ENCODE measurements at regions not wholly inside any gene's neighbourhood (a gene's known extent, or its start where the extent isn't known, plus 50 kb on each side); places are given as distances from the start of the nearest gene placed in this dataset.

- DNase-seq = no peak
- TF ChIP-seq POLR2A (IDR thresholded peaks at IDR 0.05) (no peak), CTCF (IDR thresholded peaks at IDR 0.05) (no peak)
- Histone ChIP-seq H3K36me3 (no peaks in the 10 kb centered on the region), H3K4me3 (no peak overlapping the region), H3K4me1 (no peaks in the 10 kb centered on the region), H3K9me3 (no peaks in the 10 kb centered on the region), H3K27me3 (no peaks in the 10 kb centered on the region), H3K27ac (no peak overlapping the region)
Measured at GRCh38 chr18:75582940-75583339, 155.4 kb upstream of the SMIM21 start.

- DNase-seq = no peak
- Histone ChIP-seq H3K27ac (no peak overlapping the region), H3K9me3 (no peaks in the 10 kb centered on the region), H3K36me3 (no peaks in the 10 kb centered on the region), H3K4me1 (no peaks in the 10 kb centered on the region), H3K27me3 (no peaks in the 10 kb centered on the region), H3K4me3 (no peak overlapping the region)
- TF ChIP-seq CTCF (IDR thresholded peaks at IDR 0.05) = no peak
- TF ChIP-seq POLR2A (IDR thresholded peaks at IDR 0.05) = no peak
Measured at GRCh38 chr18:75582406-75582821, 154.9 kb upstream of the SMIM21 start.

GRCh38 chr18:75581336-75582131 is 154.0 kb upstream of the SMIM21 start:
- no peak overlapping the region for H3K4me3 ChIP-seq
- H3K9me3 ChIP-seq = no peaks in the 10 kb centered on the region
- H3K36me3 ChIP-seq = no peaks in the 10 kb centered on the region
- H3K27me3 ChIP-seq = no peaks in the 10 kb centered on the region
- no peak for TF ChIP-seq POLR2A (IDR thresholded peaks at IDR 0.05)
- TF ChIP-seq CTCF (IDR thresholded peaks at IDR 0.05) = no peak
- H3K4me1 ChIP-seq = no peaks in the 10 kb centered on the region
- H3K27ac ChIP-seq = no peak overlapping the region
- no peak for DNase-seq

- no peak overlapping the region for H3K4me3 ChIP-seq
- TF ChIP-seq POLR2A (IDR thresholded peaks at IDR 0.05) (no peak), CTCF (IDR thresholded peaks at IDR 0.05) (no peak)
- no peaks in the 10 kb centered on the region for H3K27me3 ChIP-seq
- H3K9me3 ChIP-seq = no peaks in the 10 kb centered on the region
- H3K27ac ChIP-seq = no peak overlapping the region
- no peak for DNase-seq
- H3K4me1 ChIP-seq = no peaks in the 10 kb centered on the region
- H3K36me3 ChIP-seq = no peaks in the 10 kb centered on the region
Measured at GRCh38 chr18:75574187-75574586, 146.7 kb upstream of the SMIM21 start.

GRCh38 chr18:75563150-75563549 is 135.6 kb upstream of the SMIM21 start:
- Histone ChIP-seq H3K9me3 (no peaks in the 10 kb centered on the region), H3K36me3 (no peaks in the 10 kb centered on the region), H3K27ac (no peak overlapping the region), H3K4me1 (no peaks in the 10 kb centered on the region), H3K27me3 (no peaks in the 10 kb centered on the region), H3K4me3 (no peak overlapping the region)
- DNase-seq = no peak
- TF ChIP-seq CTCF (IDR thresholded peaks at IDR 0.05) (no peak), POLR2A (IDR thresholded peaks at IDR 0.05) (no peak)
